SK-N-SH treated with all-trans-retinoic acid at 6 μM for 48 hours (cell line): ENCODE measurements at regions not wholly inside any gene's neighbourhood (a gene's known extent, or its start where the extent isn't known, plus 50 kb on each side); places are given as distances from the start of the nearest gene placed in this dataset.

Experiments
- ATAC-seq: fragments of 200-7000 bp; cut with Tn5 transposase; 3 replicates; pipeline ENCODE4 v1.9.1; 2020; ENCODE audit warnings: mild to moderate bottlenecking, moderate library complexity
- BACH2 ChIP-seq: fragments of 250-450 bp; sonication (Bioruptor Pico); IDR thresholded peaks from 2 replicates; pipeline ENCODE4 v1.9.0; 2021; ENCODE audit warnings: mild to moderate bottlenecking, borderline replicate concordance
- CSDC2 ChIP-seq: fragments of 250-450 bp; sonication (Bioruptor Pico); IDR thresholded peaks from 2 replicates; pipeline ENCODE4 v1.5.0; 2020; ENCODE audit warnings: mild to moderate bottlenecking, moderate library complexity
- ESRRG ChIP-seq: fragments of 250-450 bp; sonication (Bioruptor Pico); IDR thresholded peaks from 2 replicates; pipeline ENCODE4 v1.6.1; 2021; ENCODE audit warnings: mild to moderate bottlenecking
- GLIS3 ChIP-seq: fragments of 250-450 bp; sonication (Bioruptor Pico); IDR thresholded peaks from 2 replicates; pipeline ENCODE4 v1.5.0; 2020; ENCODE audit warnings: mild to moderate bottlenecking, moderate library complexity
- PPARA ChIP-seq: fragments of 250-450 bp; sonication (Bioruptor Pico); IDR thresholded peaks from 2 replicates; pipeline ENCODE4 v1.5.0; 2020; ENCODE audit warnings: mild to moderate bottlenecking, borderline replicate concordance
- SNAI2 ChIP-seq: fragments of 250-450 bp; sonication (Bioruptor Pico); IDR thresholded peaks from 2 replicates; pipeline ENCODE4 v1.5.0; 2020; ENCODE audit warnings: mild to moderate bottlenecking, moderate library complexity
- TOX ChIP-seq: fragments of 250-450 bp; sonication (Bioruptor Pico); IDR thresholded peaks from 2 replicates; pipeline ENCODE4 v1.8.0; 2021; ENCODE audit warnings: mild to moderate bottlenecking, moderate library complexity, borderline replicate concordance
- ZFP3 ChIP-seq: fragments of 250-450 bp; sonication (Bioruptor Pico); IDR thresholded peaks from 2 replicates; pipeline ENCODE4 v1.5.0; 2020; ENCODE audit warnings: mild to moderate bottlenecking, moderate library complexity
- ZFP30 ChIP-seq: fragments of 450-650 bp; formaldehyde crosslinking; IDR thresholded peaks from 2 replicates; pipeline ENCODE4 v1.5.0; 2022; ENCODE audit warnings: mild to moderate bottlenecking, moderate library complexity
- ZNF565 ChIP-seq: fragments of 450-650 bp; formaldehyde crosslinking; conservative IDR thresholded peaks from 2 replicates; pipeline ENCODE4 v1.5.0; 2020; ENCODE audit warnings: low read depth, mild to moderate bottlenecking, moderate library complexity
- ZNF70 ChIP-seq: fragments of 450-650 bp; formaldehyde crosslinking; IDR thresholded peaks from 2 replicates; pipeline ENCODE4 v1.5.0; 2020; ENCODE audit warnings: mild to moderate bottlenecking, moderate library complexity
- ZNF8 ChIP-seq: fragments of 450-650 bp; formaldehyde crosslinking; IDR thresholded peaks from 2 replicates; pipeline ENCODE4 v1.5.0; 2020; ENCODE audit warnings: mild to moderate bottlenecking, moderate library complexity
- TF ChIP-seq, protein P1 (sequence below): fragments of 250-450 bp; sonication (Bioruptor Pico); IDR thresholded peaks from 2 replicates; pipeline ENCODE4 v1.8.0; 2021; ENCODE audit warnings: low read depth, mild to moderate bottlenecking, moderate library complexity, borderline replicate concordance
- TF ChIP-seq, protein P2 (sequence below): fragments of 250-450 bp; sonication (Bioruptor Pico); IDR thresholded peaks from 2 replicates; pipeline ENCODE4 v1.5.0; 2020; ENCODE audit warnings: mild to moderate bottlenecking, moderate library complexity
- TF ChIP-seq, protein P3 (sequence below): fragments of 250-450 bp; sonication (Bioruptor Pico); IDR thresholded peaks from 2 replicates; pipeline ENCODE4 v1.5.1; 2020; ENCODE audit warnings: low read depth, mild to moderate bottlenecking, moderate library complexity
- TF ChIP-seq, protein P4 (sequence below): fragments of 250-450 bp; sonication (Bioruptor Pico); IDR thresholded peaks from 2 replicates; pipeline ENCODE4 v1.5.1; 2021; ENCODE audit warnings: mild to moderate bottlenecking, moderate library complexity
- TF ChIP-seq, protein P5 (sequence below): fragments of 250-450 bp; sonication (Bioruptor Pico); IDR thresholded peaks from 2 replicates; pipeline ENCODE4 v1.8.0; 2020; ENCODE audit warnings: mild to moderate bottlenecking, moderate library complexity, borderline replicate concordance

DNA sequence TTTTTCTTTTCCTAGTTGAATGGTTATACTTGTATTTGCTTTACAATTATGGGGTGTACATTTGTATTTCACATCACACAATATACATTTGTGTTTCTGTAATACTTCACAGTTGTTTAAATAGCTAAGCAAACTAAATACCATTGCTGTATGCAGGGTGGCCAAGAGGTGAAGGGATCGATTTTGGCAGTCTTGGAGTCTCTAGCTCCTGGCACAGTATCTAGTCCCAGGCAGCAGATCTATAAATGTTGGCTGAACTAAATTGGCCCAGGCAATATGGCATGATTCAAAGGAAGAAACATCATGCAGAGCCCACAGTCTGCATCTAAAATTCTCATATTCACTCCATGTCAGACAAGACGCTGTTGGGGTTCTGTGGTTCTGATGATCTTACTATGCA lies 110.1 kb upstream of the GPBP1 start:
- ATAC-seq, result no peak
- TF ChIP-seq GLIS3 (CRISPR knock-in tag), result no peak
- TF ChIP-seq ZNF70 (CRISPR knock-in tag), result no peak
- TF ChIP-seq PPARA (CRISPR knock-in tag), result no peak
- TF ChIP-seq, protein P1, sequence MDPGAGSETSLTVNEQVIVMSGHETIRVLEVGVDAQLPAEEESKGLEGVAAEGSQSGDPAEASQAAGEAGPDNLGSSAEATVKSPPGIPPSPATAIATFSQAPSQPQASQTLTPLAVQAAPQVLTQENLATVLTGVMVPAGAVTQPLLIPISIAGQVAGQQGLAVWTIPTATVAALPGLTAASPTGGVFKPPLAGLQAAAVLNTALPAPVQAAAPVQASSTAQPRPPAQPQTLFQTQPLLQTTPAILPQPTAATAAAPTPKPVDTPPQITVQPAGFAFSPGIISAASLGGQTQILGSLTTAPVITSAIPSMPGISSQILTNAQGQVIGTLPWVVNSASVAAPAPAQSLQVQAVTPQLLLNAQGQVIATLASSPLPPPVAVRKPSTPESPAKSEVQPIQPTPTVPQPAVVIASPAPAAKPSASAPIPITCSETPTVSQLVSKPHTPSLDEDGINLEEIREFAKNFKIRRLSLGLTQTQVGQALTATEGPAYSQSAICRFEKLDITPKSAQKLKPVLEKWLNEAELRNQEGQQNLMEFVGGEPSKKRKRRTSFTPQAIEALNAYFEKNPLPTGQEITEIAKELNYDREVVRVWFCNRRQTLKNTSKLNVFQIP (CRISPR knock-in tag), result no peak
- TF ChIP-seq TOX (CRISPR knock-in tag), result no peak
- TF ChIP-seq, protein P2, sequence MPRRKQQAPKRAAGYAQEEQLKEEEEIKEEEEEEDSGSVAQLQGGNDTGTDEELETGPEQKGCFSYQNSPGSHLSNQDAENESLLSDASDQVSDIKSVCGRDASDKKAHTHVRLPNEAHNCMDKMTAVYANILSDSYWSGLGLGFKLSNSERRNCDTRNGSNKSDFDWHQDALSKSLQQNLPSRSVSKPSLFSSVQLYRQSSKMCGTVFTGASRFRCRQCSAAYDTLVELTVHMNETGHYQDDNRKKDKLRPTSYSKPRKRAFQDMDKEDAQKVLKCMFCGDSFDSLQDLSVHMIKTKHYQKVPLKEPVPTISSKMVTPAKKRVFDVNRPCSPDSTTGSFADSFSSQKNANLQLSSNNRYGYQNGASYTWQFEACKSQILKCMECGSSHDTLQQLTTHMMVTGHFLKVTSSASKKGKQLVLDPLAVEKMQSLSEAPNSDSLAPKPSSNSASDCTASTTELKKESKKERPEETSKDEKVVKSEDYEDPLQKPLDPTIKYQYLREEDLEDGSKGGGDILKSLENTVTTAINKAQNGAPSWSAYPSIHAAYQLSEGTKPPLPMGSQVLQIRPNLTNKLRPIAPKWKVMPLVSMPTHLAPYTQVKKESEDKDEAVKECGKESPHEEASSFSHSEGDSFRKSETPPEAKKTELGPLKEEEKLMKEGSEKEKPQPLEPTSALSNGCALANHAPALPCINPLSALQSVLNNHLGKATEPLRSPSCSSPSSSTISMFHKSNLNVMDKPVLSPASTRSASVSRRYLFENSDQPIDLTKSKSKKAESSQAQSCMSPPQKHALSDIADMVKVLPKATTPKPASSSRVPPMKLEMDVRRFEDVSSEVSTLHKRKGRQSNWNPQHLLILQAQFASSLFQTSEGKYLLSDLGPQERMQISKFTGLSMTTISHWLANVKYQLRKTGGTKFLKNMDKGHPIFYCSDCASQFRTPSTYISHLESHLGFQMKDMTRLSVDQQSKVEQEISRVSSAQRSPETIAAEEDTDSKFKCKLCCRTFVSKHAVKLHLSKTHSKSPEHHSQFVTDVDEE (CRISPR knock-in tag), result no peak
- TF ChIP-seq, protein P3, sequence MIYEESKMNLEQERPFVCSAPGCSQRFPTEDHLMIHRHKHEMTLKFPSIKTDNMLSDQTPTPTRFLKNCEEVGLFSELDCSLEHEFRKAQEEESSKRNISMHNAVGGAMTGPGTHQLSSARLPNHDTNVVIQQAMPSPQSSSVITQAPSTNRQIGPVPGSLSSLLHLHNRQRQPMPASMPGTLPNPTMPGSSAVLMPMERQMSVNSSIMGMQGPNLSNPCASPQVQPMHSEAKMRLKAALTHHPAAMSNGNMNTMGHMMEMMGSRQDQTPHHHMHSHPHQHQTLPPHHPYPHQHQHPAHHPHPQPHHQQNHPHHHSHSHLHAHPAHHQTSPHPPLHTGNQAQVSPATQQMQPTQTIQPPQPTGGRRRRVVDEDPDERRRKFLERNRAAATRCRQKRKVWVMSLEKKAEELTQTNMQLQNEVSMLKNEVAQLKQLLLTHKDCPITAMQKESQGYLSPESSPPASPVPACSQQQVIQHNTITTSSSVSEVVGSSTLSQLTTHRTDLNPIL, result no peak
- TF ChIP-seq, all 23 proteins: peak for 0

DNA sequence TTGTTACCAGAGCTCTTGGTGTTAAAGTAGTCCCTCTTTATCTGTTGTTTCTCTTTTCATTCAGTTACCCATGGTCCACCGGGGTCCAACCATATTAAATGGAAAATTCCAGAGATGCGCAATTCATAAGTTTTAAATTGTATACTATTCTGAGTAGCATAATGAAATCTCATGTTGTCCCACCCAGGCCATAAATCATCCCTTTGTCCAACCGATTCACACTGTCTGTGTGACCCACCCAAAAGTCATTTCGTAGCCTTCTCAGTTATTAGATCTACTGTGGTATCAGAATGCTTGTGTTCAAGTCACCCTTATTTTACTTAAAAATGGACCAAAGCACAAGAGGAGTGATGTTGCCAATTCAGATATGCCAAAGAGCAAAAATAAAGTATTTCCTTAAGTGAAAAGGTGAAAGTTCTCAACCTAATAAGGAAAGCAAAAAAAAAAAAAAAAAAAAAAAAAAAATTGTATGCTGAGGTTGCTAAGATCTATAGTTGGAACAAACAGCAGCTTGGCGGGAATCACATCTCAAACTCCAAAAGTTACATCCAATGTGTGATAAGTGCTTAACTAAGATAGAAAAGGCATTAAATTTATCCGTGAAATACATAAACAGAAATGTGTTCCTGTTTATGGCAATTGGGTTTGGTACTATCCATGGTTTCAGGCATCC lies 106.8 kb upstream of the GPBP1 start:
- no peak for ATAC-seq
- TF ChIP-seq, protein P2 (CRISPR knock-in tag), result no peak
- TF ChIP-seq, protein P4, sequence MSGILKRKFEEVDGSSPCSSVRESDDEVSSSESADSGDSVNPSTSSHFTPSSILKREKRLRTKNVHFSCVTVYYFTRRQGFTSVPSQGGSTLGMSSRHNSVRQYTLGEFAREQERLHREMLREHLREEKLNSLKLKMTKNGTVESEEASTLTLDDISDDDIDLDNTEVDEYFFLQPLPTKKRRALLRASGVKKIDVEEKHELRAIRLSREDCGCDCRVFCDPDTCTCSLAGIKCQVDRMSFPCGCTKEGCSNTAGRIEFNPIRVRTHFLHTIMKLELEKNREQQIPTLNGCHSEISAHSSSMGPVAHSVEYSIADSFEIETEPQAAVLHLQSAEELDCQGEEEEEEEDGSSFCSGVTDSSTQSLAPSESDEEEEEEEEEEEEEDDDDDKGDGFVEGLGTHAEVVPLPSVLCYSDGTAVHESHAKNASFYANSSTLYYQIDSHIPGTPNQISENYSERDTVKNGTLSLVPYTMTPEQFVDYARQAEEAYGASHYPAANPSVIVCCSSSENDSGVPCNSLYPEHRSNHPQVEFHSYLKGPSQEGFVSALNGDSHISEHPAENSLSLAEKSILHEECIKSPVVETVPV (CRISPR knock-in tag), result no peak
- TF ChIP-seq, protein P3, result no peak
- TF ChIP-seq, protein P1 (CRISPR knock-in tag), result no peak
- TF ChIP-seq ZFP3 (CRISPR knock-in tag) (no peak), ZNF8 (CRISPR knock-in tag) (no peak)

DNA sequence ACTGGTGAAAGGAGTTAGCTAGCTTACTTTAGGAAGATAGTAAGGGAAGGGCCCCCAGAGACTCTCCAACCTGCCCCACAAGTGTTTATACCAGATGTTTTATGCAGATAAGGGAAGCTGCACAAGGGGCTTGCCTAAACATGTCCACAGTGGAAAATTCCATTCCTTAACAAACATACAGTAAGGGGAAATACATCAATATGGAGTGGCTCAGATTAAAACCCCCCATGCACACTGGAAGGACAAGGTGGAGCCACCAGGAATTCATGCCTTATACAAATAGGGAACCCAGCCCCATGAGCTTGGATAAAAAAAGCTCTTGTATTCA lies 106.3 kb upstream of the GPBP1 start:
- no peak for ATAC-seq
- TF ChIP-seq ESRRG (CRISPR knock-in tag), result no peak
- no peak for TF ChIP-seq ZFP3 (CRISPR knock-in tag)
- TF ChIP-seq PPARA (CRISPR knock-in tag), result no peak
- TF ChIP-seq ZNF565 (CRISPR knock-in tag), result no peak
- no peak for TF ChIP-seq SNAI2
- no peak for TF ChIP-seq GLIS3 (CRISPR knock-in tag)
- TF ChIP-seq ZFP30, result no peak
- TF ChIP-seq, protein P5, sequence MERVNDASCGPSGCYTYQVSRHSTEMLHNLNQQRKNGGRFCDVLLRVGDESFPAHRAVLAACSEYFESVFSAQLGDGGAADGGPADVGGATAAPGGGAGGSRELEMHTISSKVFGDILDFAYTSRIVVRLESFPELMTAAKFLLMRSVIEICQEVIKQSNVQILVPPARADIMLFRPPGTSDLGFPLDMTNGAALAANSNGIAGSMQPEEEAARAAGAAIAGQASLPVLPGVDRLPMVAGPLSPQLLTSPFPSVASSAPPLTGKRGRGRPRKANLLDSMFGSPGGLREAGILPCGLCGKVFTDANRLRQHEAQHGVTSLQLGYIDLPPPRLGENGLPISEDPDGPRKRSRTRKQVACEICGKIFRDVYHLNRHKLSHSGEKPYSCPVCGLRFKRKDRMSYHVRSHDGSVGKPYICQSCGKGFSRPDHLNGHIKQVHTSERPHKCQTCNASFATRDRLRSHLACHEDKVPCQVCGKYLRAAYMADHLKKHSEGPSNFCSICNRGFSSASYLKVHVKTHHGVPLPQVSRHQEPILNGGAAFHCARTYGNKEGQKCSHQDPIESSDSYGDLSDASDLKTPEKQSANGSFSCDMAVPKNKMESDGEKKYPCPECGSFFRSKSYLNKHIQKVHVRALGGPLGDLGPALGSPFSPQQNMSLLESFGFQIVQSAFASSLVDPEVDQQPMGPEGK (CRISPR knock-in tag), result no peak
- TF ChIP-seq, protein P4 (CRISPR knock-in tag), result no peak
- no peak for TF ChIP-seq BACH2 (CRISPR knock-in tag)
- TF ChIP-seq, protein P1 (CRISPR knock-in tag), result no peak
- TF ChIP-seq CSDC2 (CRISPR knock-in tag), result no peak
